GM19468 (cell line): ENCODE measurements at regions not wholly inside any gene's neighbourhood (a gene's known extent, or its start where the extent isn't known, plus 50 kb on each side); places are given as distances from the start of the nearest gene placed in this dataset.
"Not testable (repeated sequence)": the region's sequence is repeated elsewhere in the genome, so short reads cannot be mapped to it uniquely, and the experiment has no call there.

Source experiments
- ATAC-seq: cut with Tn5 transposase; IDR thresholded peaks from one replicate; pipeline ENCODE4 v1.9.1; 2021; ENCODE audit warnings: mild to moderate bottlenecking, moderate library complexity, moderate number of reproducible peaks; ENCODE audit not compliant: unreplicated experiment; ENCODE audit errors: extremely low read depth

DNA sequence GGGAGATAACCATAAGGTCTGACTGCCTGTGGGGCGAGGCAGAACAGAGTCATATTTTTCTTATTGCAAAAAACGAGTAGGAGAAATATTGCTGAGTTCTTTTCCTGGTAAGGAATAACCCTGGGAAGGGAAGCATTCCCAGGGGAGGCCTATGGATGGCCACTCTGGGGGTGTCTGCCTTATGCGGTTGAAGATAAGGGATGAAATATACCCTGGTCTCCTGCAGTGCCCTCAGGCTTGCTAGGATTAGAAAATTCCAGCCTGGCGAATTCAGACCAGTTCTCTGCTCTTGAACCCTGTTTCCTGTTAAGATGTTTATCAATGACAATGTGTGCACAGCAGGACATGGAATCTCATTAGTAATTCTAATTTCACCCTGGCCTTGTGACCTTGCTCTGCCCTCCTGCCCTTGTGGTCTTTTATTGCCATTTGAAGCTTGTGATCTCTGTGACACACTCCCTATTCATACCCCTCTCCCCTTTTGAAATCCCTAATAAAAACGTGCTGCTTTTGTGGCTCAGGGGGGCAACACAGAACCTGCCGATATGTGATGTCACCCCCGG, 491.1 kb upstream of the EYS start:
- no peak for ATAC-seq

DNA sequence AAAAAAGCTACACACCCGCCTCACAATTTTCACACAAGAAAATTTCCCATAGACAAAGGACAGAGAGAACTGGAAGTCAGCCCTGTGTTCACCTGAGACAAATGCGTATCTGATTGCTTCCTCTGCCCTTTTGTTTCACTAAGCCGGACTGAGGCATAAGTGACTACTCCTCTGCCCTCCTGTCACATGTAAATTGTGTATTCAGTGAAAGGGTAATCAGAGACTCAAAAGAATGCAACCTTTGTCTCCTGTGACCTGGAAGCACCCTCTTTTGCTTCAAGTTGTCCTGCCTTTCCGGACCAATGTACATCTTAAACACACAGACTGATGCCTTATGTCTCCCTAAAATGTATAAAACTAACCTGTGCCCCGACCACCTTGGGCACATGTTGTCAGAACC, 483.8 kb upstream of the EYS start:
- ATAC-seq: no peak

DNA sequence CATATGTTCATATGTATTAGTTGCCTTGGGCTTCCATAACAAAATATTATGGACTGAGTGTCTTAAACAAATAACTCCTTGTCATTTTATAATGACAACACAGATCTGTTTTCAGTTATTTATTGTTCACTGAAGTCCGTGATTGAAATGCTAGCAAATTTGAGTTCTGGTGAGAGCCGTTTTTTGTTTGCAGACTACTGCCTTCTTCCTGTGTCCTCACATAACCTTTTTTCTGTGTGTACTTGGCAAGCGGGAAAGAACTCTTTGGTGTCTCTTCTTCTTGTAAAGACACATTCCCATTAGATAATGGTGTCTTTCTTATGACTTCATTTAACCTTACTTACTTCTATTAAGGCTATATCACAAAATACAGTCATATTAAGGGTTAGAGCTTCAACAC, 482.9 kb upstream of the EYS start:
- ATAC-seq: no peak

GRCh38 chr6:66186756-66187155, 479.7 kb upstream of the EYS start:
- ATAC-seq: no peak

GRCh38 chr6:66184091-66184490, 477.1 kb upstream of the EYS start:
- no peak for ATAC-seq

GRCh38 chr6:66179361-66179760, 472.3 kb upstream of the EYS start:
- no peak for ATAC-seq

DNA sequence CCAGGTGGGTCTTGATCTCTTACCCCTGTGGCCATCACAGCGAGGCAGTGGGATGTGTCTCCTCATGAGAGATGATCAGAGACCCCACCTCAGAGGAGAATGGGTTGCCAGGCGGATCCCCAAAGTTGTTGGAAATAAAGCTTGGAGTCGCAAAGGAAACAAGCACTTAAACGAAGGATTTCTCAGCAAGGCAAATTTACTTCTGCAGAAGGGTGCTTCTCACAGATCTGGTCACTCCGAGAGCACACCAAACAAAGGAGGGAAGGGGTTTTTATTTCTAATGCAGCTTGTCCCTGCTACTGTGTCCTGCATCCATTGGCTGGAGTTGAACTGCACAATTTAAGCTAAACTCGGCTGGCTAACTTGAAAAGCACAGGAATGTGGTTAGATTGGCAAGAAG, 466.6 kb upstream of the EYS start:
- ATAC-seq: no peak

DNA sequence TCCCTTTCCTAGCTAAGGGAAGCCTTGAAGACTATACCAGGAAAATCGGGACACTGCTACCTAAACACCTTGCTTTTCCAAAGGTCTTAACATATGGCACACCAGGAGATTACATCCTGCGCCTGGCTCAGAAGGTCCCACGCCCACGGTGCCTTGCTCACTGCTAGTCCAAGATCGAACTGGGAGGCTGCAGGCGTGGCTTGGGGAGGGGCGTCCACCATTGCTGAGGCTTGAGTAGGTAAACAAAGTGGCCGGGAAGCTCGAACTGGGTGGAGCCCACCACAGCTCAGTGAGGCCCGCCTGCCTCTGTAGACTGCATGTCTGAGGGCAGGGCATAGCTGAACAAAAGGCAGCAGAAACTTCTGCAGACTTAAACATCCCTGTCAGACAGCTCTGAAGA, 459.7 kb upstream of the EYS start:
- ATAC-seq: not testable (repeated sequence)

DNA sequence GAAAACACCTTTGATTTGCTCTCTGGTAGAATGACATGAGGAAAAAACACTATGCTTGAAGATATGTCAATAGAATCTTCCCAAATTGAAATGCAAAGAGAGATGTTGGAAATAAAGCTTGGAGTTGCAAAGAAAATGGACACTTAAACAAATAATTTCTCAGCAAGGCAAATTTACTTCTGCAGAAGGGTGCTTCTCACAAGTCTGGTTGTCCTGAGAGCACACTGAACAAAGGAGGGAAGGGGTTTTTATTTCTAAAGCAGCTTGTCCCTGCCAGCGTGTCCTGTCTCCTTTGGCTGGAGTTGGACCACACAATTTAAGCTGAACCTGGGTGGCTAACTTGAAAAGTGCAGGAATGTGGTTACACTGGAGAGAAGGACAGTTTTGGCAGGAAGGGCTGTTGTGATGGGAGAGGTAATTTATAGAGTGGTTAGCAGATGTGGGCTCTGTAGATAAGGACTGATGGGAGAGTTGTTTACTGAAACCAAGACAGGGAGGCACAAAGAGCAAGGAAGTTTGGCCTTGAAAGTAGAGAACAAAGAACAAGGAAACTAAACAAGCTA, 454.6 kb upstream of the EYS start:
- ATAC-seq: no peak

DNA sequence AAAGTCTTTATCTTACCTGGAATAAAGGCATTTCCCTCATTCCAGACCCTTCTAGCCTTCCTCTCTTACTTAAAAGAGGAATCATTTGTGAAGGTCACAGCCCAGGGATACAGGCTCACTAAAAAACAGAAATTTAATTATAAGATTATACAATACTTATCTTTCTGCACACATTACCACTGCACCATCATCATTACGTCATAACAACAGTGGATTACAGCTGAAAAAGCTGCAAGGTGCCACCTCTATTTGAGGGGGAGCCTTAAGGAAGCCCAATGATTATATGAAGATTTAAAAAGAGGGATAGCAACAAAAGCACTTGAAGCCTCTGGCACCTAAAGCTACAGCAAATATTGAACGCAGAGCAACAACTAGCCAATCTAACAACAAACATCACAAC, 452.9 kb upstream of the EYS start:
- no peak for ATAC-seq

- no peak for ATAC-seq
These were observed 446.2 kb upstream of the EYS start for GRCh38 chr6:66153247-66153646.

- no peak for ATAC-seq
These were observed 442.1 kb upstream of the EYS start for GRCh38 chr6:66149132-66149531.

DNA sequence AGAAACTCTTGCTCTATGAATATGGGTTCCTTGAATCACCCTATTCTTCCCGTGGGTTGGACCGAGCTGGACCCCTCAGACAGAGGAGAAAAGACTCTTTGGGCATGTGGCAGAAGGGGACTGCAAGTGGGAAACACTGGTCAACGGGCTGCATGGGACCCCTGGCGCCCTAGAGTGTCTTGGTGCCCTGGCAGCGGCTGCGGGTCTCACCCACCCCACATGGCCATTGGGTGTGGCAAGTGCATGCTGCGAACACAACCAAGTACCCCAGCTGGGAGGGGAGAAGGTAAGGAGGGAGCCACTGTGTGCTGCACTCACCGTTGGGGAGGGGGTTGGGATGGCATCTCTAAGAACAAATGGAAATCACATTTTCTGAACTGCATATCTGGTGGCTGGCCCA, 438.8 kb upstream of the EYS start:
- no peak for ATAC-seq

DNA sequence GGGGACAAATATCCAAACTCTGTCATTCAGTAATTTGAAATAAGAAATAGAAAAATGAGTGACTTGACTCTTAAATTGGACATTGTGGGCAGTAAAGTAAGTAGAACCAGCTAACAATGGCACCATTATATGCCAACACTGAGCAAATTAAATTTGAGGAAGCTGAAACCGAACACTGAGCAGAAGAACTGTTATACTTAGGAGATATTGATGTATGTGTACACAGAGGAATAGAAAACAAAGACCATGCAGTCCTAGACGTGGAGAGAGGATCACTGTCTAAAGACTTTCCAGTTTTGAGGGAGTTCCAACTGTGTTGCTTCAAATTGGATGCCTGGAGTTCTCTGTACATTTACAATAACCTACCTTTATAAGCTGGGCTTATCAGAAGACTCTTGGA, 427.0 kb upstream of the EYS start:
- ATAC-seq: no peak

- no peak for ATAC-seq
These were observed 421.6 kb upstream of the EYS start for GRCh38 chr6:66128656-66129055.

DNA sequence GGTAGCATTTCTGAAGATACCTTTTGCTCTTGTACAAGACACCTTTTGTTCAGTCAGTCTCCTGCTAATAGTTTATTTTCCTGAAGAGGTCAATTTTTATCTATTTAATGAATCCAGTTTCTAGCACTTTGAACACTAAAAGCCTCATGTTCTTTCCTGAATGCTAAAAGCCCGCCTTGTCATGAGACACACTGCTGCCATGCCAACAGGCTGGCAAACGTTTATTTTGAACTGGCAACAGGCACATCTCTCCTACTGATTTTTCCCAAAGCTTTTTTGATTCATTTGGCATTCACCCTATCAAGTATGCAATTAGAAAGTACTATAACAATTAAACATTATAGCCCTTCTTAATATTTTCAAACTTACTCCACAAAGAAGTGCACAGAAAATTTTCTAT, 421.2 kb upstream of the EYS start:
- ATAC-seq: no peak

DNA sequence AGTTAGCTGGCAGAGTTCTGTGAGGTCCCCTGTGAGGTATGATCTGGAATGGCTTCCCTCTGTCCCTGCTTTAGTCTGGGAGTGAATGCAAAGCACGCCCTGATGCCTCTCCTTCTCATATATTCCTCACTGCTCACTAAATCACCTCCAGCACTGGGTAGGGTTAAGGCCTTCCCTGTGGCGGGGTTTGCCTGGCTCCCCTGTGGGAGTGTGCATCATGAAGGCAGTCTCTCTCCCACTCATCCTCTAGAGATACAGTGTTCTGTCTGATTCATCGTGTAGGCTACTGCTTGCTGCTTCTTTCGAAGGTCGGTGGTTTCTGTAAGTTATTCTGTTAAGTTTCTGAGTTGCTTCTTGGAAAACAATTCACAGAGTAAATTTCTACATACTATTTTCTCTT, 420.0 kb upstream of the EYS start:
- ATAC-seq: no peak

GRCh38 chr6:66126358-66126757, 419.3 kb upstream of the EYS start:
- no peak for ATAC-seq

DNA sequence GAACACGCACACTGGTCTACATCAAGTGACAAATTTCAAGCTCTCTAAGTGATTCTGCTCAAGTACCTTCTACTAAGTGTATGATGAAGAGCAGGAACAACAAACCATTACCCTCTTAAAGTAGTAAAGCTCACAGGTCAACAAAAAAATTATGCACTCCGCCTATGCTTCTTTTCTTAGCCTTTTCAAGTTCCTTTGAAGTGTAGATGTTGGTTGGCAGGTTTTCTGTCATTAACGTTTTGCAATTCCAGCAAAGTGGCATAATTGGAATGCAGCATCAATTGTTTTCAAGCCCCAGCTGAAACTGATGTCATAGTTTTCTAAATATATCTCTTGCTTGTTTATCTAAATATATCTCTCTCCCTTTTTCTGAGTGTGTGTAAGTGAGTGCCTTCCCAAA, 396.9 kb upstream of the EYS start:
- no peak for ATAC-seq

- ATAC-seq: no peak
These were observed 396.3 kb upstream of the EYS start for GRCh38 chr6:66103354-66103753.

DNA sequence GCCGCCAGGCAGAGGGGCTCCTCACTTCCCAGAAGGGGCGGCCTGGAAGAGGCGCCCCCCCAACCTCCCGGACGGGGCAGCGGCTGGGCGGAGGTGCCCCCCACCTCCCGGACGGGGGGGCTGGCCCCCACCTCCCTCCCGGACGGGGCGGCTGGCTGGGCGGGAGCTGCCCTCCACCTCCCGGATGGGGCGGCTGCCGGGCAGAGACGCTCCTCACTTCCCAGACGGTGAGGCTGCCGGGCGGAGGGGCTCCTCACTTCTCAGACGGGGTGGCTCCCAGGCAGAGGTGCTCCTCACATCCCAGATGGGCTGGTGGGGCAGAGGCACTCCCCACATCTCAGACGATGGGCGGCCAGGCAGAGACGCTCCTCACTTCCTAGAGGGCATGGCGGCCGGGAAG, 389.7 kb upstream of the EYS start:
- ATAC-seq: no peak

- no peak for ATAC-seq
These were observed 387.6 kb upstream of the EYS start for GRCh38 chr6:66094615-66095014.

DNA sequence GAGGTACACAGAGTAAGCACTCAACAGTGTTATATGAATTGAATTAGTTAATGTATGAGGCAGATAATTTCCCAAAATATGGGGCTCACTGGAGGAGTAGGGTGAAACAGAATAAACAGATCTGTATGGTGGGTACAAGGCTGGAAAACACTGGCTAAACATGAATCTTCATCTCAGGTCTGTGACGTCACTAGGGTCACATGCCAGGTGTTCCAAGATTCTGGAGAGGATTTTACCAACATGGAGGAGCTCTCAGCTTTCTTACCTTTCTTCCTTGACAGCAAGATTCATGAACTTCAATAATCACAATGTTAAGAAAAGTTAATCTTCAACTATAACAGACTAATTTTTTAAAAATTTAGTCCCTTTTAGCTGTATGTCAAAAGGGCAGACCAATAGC, 385.3 kb upstream of the EYS start:
- not testable (repeated sequence) for ATAC-seq
